Common myeloid progenitor, CD34-positive (primary cell): ENCODE measurements at regions not wholly inside any gene's neighbourhood (a gene's known extent, or its start where the extent isn't known, plus 50 kb on each side); places are given as distances from the start of the nearest gene placed in this dataset.

Source experiments
- CTCF ChIA-PET: fragments of 350-600 bp; sonication (Branson Sonifier 250); formaldehyde crosslinking; loops from one replicate; lab custom pipeline; 2021; ENCODE audit warnings: antibody characterized with exemption; lab: Charles Lee
- POLR2A ChIA-PET: fragments of 350-600 bp; sonication (Branson Sonifier 250); formaldehyde crosslinking; loops from one replicate; lab custom pipeline; 2021; ENCODE audit warnings: antibody characterized with exemption; lab: Charles Lee
- DNase-seq, 3 donors: peaks; one replicate each; pipeline versions ENCODE4 v3.0.0 to v3.0.0-alpha.2; 2013
- H3K27ac ChIP-seq, 2 experiments: 1 replicate in 1 of 2; 2 replicates in 1 of 2; pipeline ENCODE4 v1.7.0; 2013; ENCODE audit warnings: inconsistent platforms in 2 of 2, low read length in 2 of 2, mild to moderate bottlenecking in 2 of 2, low read depth in 1 of 2, moderate library complexity in 1 of 2; ENCODE audit not compliant: severe bottlenecking in 2 of 2, insufficient read depth in 1 of 2, poor library complexity in 1 of 2
- H3K27me3 ChIP-seq, 5 experiments: replicated peaks in 2 of 5; 1 replicate in 3 of 5; 2 replicates in 2 of 5; pipeline versions ENCODE4 v1.6.1 to v1.7.0; 2013; ENCODE audit warnings: low read length in 4 of 5, mild to moderate bottlenecking in 2 of 5, moderate library complexity in 2 of 5, inconsistent platforms in 1 of 5; ENCODE audit not compliant: insufficient read depth in 5 of 5, control insufficient read depth in 4 of 5
- H3K36me3 ChIP-seq, 4 experiments: 1 replicate in 2 of 4; 2 replicates in 2 of 4; pipeline versions ENCODE4 v1.6.1 to v1.7.0; 2013; ENCODE audit warnings: low read length in 3 of 4, control low read depth in 1 of 4, mild to moderate bottlenecking in 1 of 4; ENCODE audit not compliant: control insufficient read depth in 4 of 4, insufficient read depth in 4 of 4
- H3K4me1 ChIP-seq, 4 experiments: 1 replicate in 3 of 4; 2 replicates in 1 of 4; pipeline versions ENCODE4 v1.6.1 to v1.7.1; 2013; ENCODE audit warnings: low read length in 3 of 4, mild to moderate bottlenecking in 3 of 4, control low read depth in 1 of 4, inconsistent platforms in 1 of 4, moderate library complexity in 1 of 4; ENCODE audit not compliant: control insufficient read depth in 4 of 4, insufficient read depth in 4 of 4; ENCODE audit errors: control extremely low read depth in 1 of 4
- H3K4me3 ChIP-seq, 7 experiments: 1 replicate in 4 of 7; 2 replicates in 3 of 7; pipeline versions ENCODE4 v1.5.1 to v1.7.0; 2013; ENCODE audit warnings: mild to moderate bottlenecking in 7 of 7, low read length in 6 of 7, moderate library complexity in 6 of 7, inconsistent platforms in 2 of 7, low read depth in 2 of 7, control low read depth in 1 of 7; ENCODE audit not compliant: insufficient read depth in 4 of 7, control insufficient read depth in 1 of 7; ENCODE audit errors: extremely low read depth in 1 of 7
- H3K9me3 ChIP-seq, 5 experiments: 1 replicate in 4 of 5; 2 replicates in 1 of 5; pipeline versions ENCODE4 v1.6.1 to v1.7.1; 2013; ENCODE audit warnings: low read length in 4 of 5, mild to moderate bottlenecking in 2 of 5, inconsistent platforms in 1 of 5, low read depth in 1 of 5, moderate library complexity in 1 of 5; ENCODE audit not compliant: control insufficient read depth in 4 of 5, insufficient read depth in 2 of 5; ENCODE audit errors: control extremely low read depth in 1 of 5
- WGBS: methylation state at CpG from one replicate; pipeline ENCODE4 v1.1.5; 2013; ENCODE audit not compliant: insufficient coverage; 5-methylcytosine and 5-hydroxymethylcytosine counted together

DNA sequence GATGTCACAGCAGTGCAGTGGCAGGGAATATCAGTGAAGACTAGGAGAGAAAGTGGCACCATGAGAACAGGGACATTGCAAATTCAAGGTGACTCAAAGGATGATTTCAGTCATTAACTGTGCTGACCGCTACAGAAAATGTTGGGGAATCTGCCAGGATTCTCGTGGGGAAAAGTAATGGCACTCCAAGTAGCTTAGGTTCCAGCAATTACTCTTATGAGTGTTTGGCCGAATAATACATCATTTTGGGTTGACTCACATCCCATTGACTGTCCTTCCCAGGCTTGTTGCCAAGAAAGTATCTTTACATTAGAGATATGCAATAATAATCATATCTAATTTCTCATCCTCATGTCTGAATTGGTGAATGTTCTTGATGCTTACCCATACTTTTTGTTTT, 1411.1 kb upstream of the PCDH7 start:
- H3K27ac ChIP-seq, result no peak overlapping the region

DNA sequence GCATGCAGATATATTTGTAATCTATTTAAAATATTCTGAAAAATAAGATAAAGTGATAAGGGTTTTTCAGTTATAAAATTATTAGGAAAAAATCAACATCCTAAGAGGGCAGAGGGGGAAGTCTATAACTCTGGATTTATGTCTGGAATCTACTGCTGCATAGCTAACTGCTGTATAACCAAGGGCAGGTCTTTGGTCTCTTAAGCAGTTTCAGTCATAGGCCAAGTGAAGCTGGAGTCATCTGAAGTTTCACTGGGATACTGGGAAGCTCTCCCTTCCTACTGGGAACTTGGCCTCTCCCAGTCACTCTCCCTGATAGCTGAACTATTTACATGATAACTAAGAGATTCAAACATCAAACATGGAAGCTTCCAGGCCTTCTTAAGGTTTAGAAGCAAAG, 1409.9 kb upstream of the PCDH7 start:
- Histone ChIP-seq H3K9me3 (peaks cover 0 to 2% (median 0%) of the 10 kb centered on the region in 5 experiments), H3K27me3 (peaks cover 0 to 22% (median 5%) of the 10 kb centered on the region in 5 experiments), H3K4me1 (peaks cover 0 to 7% (median 0%) of the 10 kb centered on the region in 4 experiments), H3K36me3 (no peaks in the 10 kb centered on the region), H3K4me3 (no peak overlapping the region), H3K27ac (no peak overlapping the region)
- POLR2A ChIA-PET, result no interaction called here
- DNase-seq, result no peak
- CTCF ChIA-PET, result no interaction called here

More for the DNA sequence above, 1411.1 kb upstream of the PCDH7 start:
- WGBS, result 94% methylated on average over 2 of the region's 3 CpGs
- H3K9me3 ChIP-seq, result peaks cover 0 to 2% (median 0%) of the 10 kb centered on the region in 5 experiments
- H3K27me3 ChIP-seq, result peaks cover 0 to 22% (median 5%) of the 10 kb centered on the region in 5 experiments
- no peak for DNase-seq
- ChIA-PET POLR2A (no interaction called here), CTCF (no interaction called here)
- no peak overlapping the region for H3K4me3 ChIP-seq
- no peaks in the 10 kb centered on the region for H3K36me3 ChIP-seq
- H3K4me1 ChIP-seq, result peaks cover 0 to 7% (median 0%) of the 10 kb centered on the region in 4 experiments

- H3K27me3 ChIP-seq, result peaks cover 0 to 22% (median 5%) of the 10 kb centered on the region in 5 experiments
- H3K4me1 ChIP-seq, result peaks cover 0 to 7% (median 0%) of the 10 kb centered on the region in 4 experiments
- POLR2A ChIA-PET, result no interaction called here
- H3K36me3 ChIP-seq, result no peaks in the 10 kb centered on the region
- CTCF ChIA-PET, result no interaction called here
- whole genome bisulfite sequencing, result no CpG with 5 or more reads among the region's 1 CpG
- H3K27ac ChIP-seq, result no peak overlapping the region
- H3K4me3 ChIP-seq, result peak overlapping the region in 1 of 7 experiments; percentile 2
- peaks cover 0 to 2% (median 0%) of the 10 kb centered on the region in 5 experiments for H3K9me3 ChIP-seq
- DNase-seq, result no peak
These were observed 1408.9 kb upstream of the PCDH7 start for GRCh38 chr4:29311247-29311646.

- ChIA-PET CTCF (no interaction called here), POLR2A (no interaction called here)
- H3K4me1 ChIP-seq, result no peaks in the 10 kb centered on the region
- H3K27ac ChIP-seq, result no peak overlapping the region
- peaks cover 0 to 25% (median 12%) of the 10 kb centered on the region in 5 experiments for H3K27me3 ChIP-seq
- no peaks in the 10 kb centered on the region for H3K36me3 ChIP-seq
- H3K4me3 ChIP-seq, result no peak overlapping the region
- peaks cover 0 to 1% (median 0%) of the 10 kb centered on the region in 5 experiments for H3K9me3 ChIP-seq
- DNase-seq, result no peak
- 100% methylated on average over 1 of the region's 2 CpGs for WGBS
These were observed 1400.4 kb upstream of the PCDH7 start for GRCh38 chr4:29319663-29320340.

DNA sequence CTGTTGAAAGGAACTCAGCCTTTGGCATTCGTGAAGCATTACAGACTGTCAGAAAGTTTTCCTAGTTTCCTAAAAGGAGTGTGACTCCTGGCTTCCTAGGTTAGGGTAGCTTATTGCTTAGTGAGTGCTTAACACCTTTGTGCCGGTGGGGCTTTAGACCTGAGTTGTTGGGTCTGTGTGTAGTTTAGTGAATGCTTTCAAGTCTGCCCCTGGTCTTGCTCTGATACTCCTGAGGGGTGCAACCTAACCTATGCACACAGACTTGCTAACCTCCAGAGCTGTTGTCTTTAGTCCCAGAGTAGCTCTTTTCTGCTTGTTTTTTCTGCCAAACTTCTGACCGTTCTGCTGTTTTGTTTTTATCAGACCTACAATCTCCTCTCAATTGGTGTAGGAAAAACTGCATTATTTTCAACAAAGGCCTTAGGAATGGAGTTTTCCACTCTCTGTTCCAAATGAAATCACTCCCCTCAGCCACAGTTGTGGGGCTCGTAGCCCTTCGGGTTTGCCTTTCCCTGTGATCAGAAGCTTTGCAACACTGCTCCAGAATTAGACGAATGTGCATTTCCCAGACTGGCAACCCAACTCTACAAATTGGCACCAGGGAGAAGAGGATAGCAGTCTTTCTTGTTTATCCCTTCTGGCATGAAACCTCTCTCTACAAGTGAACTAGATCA, 1399.1 kb upstream of the PCDH7 start:
- Histone ChIP-seq H3K36me3 (no peaks in the 10 kb centered on the region), H3K27me3 (peaks cover 0 to 25% (median 12%) of the 10 kb centered on the region in 5 experiments), H3K9me3 (peaks cover 0 to 1% (median 0%) of the 10 kb centered on the region in 5 experiments), H3K27ac (no peak overlapping the region), H3K4me1 (no peaks in the 10 kb centered on the region), H3K4me3 (no peak overlapping the region)
- 70% methylated on average over 5 of the region's 6 CpGs for WGBS
- DNase-seq, result no peak
- ChIA-PET CTCF (interaction anchor here (1.6 kb wide), 1 partner anchor 14 kb away, joined by 4 read pairs; no protein-coding TSS in a partner anchor), POLR2A (no interaction called here)

GRCh38 chr4:29326004-29326403, 1394.2 kb upstream of the PCDH7 start:
- Histone ChIP-seq H3K36me3 (no peaks in the 10 kb centered on the region), H3K27me3 (peaks cover 0 to 14% (median 12%) of the 10 kb centered on the region in 5 experiments), H3K9me3 (peaks cover 0 to 1% (median 0%) of the 10 kb centered on the region in 5 experiments), H3K4me1 (peaks cover 0 to 5% (median 0%) of the 10 kb centered on the region in 4 experiments), H3K4me3 (no peak overlapping the region), H3K27ac (no peak overlapping the region)
- POLR2A ChIA-PET, result no interaction called here
- CTCF ChIA-PET, result no interaction called here
- 100% methylated on average over 1 of the region's 2 CpGs for WGBS
- no peak for DNase-seq

DNA sequence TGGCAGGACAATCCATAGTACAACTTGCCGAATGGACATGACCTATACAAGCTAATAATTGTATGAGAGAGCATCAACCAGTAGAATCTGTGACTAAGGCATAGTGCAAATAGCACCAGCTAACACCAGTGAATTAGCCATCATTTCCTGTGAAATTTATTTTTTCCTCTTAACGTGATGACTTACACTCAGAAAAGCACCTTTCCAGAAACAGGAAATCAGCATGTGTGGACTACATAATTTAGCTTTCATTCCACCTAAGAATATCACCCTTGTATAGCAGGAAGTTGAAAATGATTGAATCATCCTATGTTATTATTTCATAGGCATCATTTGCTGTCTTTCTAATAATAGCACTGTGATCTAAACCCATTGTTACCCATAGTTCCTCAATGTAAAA, 1393.4 kb upstream of the PCDH7 start:
- POLR2A ChIA-PET, result no interaction called here
- 100% methylated on average over 1 of the region's 2 CpGs for WGBS
- Histone ChIP-seq H3K36me3 (no peaks in the 10 kb centered on the region), H3K9me3 (peaks cover 0 to 1% (median 0%) of the 10 kb centered on the region in 5 experiments), H3K4me3 (no peak overlapping the region), H3K4me1 (peaks cover 0 to 5% (median 0%) of the 10 kb centered on the region in 4 experiments), H3K27me3 (peaks cover 0 to 6% (median 5%) of the 10 kb centered on the region in 5 experiments), H3K27ac (no peak overlapping the region)
- CTCF ChIA-PET, result no interaction called here
- DNase-seq, result peak in 2 of 3 donors; percentile 19 to 22
